GM18519 (cell line): ENCODE measurements at regions not wholly inside any gene's neighbourhood (a gene's known extent, or its start where the extent isn't known, plus 50 kb on each side); places are given as distances from the start of the nearest gene placed in this dataset.
"Not testable (repeated sequence)": the region's sequence is repeated elsewhere in the genome, so short reads cannot be mapped to it uniquely, and the experiment has no call there.

Source experiments
- ATAC-seq: cut with Tn5 transposase; IDR thresholded peaks from one replicate; pipeline ENCODE4 v1.9.1; 2021; ENCODE audit warnings: mild to moderate bottlenecking, moderate library complexity; ENCODE audit not compliant: unreplicated experiment, low FRiP score

- ATAC-seq, result not testable (repeated sequence)
Measured at GRCh38 chrX:115840729-115841409, 279.9 kb downstream of the PLS3 start.

GRCh38 chrX:115850986-115851385 is 290.0 kb downstream of the PLS3 start:
- ATAC-seq, result not testable (repeated sequence)

GRCh38 chrX:115853260-115853659 is 292.3 kb downstream of the PLS3 start:
- ATAC-seq, result not testable (repeated sequence)

DNA sequence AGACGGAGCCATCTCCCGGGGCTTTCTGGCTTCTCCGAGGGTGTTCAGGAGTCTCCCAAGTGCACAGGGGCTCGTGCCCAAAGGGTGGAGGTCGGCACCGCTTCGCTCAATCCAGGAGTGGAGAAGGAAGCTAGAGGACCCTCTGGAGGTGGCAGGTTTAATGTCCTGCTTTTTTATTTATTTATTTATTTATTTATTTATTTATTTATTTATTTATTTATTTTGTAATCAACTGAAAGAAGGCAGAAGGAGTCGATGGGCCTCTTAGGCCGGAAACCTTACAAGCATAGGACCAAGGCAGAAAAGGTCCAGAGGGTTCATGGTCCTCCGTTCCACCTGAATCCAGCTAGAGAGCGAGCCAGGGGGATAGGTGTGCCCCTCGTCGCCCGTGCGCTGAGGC is 289.4 kb upstream of the AGTR2 start:
- not testable (repeated sequence) for ATAC-seq

DNA sequence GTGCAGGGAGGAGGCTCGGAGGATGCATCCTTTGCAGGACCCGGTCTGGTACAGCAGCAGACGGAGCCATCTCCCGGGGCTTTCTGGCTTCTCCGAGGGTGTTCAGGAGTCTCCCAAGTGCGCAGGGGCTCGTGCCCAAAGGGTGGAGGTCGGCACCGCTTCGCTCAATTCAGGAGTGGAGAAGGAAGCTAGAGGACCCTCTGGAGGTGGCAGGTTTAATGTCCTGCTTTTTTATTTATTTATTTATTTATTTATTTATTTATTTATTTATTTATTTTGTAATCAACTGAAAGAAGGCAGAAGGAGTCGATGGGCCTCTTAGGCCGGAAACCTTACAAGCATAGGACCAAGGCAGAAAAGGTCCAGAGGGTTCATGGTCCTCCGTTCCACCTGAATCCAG is 286.4 kb upstream of the AGTR2 start:
- ATAC-seq, result not testable (repeated sequence)

GRCh38 chrX:115888041-115888440 is 282.5 kb upstream of the AGTR2 start:
- not testable (repeated sequence) for ATAC-seq

GRCh38 chrX:115888519-115888918 is 282.0 kb upstream of the AGTR2 start:
- not testable (repeated sequence) for ATAC-seq

DNA sequence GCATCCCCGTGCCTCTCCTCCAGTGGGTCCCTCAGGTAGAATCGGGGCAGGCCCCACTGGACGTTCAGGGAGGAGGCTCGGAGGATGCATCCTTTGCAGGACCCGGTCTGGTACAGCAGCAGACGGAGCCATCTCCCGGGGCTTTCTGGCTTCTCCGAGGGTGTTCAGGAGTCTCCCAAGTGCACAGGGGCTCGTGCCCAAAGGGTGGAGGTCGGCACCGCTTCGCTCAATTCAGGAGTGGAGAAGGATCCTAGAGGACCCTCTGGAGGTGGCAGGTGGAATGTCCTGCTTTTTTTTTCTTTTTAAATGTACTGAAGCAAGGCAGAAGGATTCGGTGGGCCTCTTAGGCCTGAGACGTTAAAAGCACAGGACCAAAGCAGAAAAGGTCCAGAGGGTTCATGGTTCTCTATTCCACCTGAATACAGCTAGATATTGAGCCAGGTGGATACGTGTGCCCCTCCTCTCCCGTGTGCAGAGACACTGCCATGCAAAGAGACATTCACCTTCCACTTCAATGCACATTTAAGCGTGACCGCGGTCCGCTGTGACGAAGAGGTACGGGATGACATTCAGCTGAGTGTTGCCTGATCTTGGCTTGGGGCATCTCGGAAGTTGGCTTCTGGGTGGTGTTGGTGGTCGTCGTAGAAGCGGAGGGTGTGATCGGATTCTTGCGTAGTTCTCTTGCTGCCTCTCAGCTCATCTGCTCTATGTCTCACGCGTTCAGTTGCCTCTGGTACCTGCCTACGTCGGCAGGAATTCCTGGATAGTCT is 281.2 kb upstream of the AGTR2 start:
- no peak for ATAC-seq

DNA sequence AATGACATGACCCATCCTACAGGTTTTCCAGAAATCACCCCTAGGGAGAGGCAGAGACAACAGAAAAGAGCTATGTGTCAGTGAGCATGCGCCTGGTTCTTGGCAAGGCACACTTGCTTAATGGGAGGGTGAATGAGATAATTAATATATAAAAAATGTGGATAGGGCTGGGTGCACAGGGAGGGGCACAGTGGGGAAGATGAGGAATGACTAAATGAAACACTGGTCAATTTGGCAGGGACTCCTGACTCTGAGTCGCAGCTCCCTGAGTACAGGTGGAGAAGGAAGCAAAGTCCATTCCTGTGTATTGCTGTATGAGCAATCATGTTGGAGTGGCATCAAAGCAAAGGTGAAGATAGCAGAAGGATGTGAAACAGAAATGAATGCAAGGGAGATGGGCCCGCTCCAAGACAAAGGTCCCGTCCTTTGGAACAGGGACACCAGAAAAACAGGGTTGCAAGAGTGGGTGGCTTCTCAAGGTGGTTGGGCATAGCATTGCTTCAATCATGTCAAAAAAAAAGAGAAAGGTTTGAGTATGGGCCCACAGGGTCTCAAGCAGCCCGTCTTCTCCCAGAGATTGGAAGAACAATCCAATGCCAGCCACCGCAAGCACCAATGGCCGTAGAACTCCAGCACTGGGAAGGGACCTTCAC is 278.4 kb upstream of the AGTR2 start:
- no peak for ATAC-seq

GRCh38 chrX:115892787-115893671 is 277.5 kb upstream of the AGTR2 start:
- peak; percentile 35 for ATAC-seq

GRCh38 chrX:115894087-115894486 is 276.5 kb upstream of the AGTR2 start:
- ATAC-seq, result peak; percentile 34

DNA sequence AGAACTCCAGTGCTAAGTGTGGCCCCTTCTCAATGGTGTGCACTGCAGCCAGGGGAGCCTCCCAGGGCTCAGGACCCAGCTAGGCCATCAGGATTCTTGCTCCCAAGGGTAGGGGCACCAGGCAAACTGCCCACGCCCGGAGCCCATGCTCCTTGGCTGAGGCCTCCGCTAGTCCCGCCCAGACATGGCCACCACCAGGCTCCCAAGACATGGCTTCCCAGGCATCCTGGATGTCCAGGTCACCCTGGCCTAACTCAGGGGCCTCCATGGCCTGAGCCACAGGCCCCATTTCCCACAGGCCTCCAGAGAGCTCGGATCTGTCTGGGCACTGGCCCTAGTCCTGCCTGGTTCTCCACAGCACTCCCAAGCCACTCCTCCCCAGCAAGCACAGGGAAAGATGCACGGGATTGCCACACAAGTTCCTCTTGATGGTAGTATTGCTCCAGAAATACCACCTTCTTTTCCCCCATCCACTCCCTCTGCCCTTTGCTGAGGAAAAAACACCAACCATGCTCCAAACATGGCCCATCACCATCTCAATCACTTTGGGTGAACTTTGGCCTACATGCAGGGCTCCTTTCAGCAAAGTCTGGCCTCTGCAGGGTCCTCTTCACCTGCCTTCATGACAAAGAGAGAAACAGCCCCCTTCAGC is 274.7 kb upstream of the AGTR2 start:
- ATAC-seq, result no peak

DNA sequence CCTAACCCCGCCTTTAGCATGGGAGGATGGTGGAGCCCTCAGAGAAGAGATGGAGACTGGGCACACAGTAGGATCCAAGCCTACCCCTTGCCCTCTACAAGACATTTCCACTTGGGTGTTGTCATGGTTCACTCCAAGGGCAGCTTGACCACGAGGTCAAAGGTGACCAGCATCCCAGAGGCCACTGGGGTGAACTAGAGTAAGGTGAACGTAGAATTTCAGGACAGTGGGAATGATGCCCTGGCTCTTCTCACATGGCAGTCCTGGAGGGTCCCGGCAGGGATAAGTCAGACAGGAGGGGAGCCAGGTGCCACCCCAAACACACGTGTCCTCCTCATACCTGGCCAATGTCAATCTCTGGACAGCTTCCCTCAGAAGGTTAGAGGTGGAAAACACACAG is 274.2 kb upstream of the AGTR2 start:
- ATAC-seq, result no peak

GRCh38 chrX:115897956-115898355 is 272.6 kb upstream of the AGTR2 start:
- ATAC-seq, result no peak

- peak; percentile 38 for ATAC-seq
Measured at GRCh38 chrX:115898382-115899001, 272.1 kb upstream of the AGTR2 start.

DNA sequence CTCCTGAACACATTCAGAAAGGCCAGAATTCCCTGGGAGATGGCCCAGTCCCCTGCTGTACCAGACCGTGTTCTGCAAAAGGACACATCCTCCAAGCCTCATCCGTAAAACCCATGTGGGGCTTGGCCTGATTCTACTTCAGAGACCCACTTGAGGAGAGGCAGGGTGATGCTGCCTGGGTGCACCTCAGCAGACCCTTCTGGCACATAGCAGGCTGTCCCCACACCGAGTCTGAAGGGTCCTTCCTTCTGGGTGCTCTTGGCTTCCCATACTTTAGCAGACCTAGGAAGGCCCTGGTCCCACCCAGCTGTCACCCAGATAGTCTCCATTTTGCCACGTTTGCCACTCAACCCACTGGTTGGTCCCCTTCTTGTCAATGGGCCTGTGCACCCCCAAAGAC is 270.1 kb upstream of the AGTR2 start:
- no peak for ATAC-seq

- ATAC-seq, result no peak
Measured at GRCh38 chrX:115901241-115901640, 269.3 kb upstream of the AGTR2 start.

GRCh38 chrX:115902995-115903394 is 267.5 kb upstream of the AGTR2 start:
- no peak for ATAC-seq

DNA sequence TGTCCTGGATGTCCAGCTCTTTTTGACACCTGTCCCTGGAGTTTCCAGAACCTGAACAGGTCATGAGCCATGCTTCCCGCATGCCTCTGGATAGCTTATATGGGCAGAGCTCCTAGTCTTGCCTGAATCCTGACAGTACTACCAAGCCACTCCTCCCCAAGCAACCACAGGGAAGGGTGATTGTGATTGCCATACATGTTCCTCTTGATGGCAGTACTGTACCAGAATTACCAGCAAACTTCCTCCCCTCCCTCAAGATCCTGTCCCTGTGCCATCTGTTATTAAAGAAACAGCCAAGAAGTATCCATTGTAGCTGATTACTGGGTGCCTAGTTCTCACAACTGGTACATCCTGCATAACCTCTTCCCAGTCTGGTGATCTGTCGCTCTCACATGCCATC is 264.3 kb upstream of the AGTR2 start:
- ATAC-seq, result no peak

DNA sequence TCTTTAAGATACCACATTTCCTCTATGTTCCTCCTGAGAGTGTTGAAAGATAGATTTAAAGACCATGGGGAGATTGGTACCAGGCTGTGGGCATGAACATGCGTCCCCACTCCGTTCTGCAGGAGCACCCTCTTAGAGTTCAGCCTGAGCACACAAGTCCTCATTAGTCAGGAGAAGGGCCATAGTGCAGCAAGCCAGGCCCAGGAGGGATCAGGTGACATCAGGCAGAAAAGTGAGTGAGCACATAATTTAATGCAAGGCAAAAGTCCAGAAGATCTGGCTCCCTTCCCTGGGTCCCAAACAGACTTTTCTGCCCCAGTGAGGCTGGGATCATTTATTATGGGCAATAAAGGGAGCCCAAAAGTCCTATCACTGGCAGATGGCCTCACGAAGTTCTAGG is 263.7 kb upstream of the AGTR2 start:
- ATAC-seq, result no peak
